ENCODE measurements at regions not wholly inside any gene's neighbourhood (a gene's known extent, or its start where the extent isn't known, plus 50 kb on each side); places are given as distances from the start of the nearest gene placed in this dataset.
"Not testable (repeated sequence)": the region's sequence is repeated elsewhere in the genome, so short reads cannot be mapped to it uniquely, and the experiment has no call there.

DNA sequence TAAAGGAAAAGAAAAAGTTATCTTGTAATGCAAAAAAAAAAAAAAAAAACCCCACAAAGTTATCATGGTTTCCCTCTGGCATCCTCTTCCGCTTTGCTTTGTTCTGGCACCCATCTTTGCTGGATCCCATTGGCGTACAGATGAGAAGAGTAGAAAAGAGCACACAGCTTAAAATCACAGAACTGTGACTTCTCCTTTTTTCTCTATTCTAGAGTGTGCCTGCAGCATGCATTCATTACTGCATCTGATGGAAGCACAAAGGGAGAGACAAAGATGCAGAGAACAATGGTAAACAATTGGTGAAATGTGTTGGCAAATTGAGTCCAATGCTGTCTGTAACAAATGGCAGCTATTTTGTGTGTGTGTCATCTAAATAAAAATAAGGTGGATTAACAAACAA is 440.8 kb upstream of the PIK3R1 start:
- no peak for DNase-seq (ENCODE audit: extremely low read depth, low read depth)
- TF ChIP-seq, protein P1, sequence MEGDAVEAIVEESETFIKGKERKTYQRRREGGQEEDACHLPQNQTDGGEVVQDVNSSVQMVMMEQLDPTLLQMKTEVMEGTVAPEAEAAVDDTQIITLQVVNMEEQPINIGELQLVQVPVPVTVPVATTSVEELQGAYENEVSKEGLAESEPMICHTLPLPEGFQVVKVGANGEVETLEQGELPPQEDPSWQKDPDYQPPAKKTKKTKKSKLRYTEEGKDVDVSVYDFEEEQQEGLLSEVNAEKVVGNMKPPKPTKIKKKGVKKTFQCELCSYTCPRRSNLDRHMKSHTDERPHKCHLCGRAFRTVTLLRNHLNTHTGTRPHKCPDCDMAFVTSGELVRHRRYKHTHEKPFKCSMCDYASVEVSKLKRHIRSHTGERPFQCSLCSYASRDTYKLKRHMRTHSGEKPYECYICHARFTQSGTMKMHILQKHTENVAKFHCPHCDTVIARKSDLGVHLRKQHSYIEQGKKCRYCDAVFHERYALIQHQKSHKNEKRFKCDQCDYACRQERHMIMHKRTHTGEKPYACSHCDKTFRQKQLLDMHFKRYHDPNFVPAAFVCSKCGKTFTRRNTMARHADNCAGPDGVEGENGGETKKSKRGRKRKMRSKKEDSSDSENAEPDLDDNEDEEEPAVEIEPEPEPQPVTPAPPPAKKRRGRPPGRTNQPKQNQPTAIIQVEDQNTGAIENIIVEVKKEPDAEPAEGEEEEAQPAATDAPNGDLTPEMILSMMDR (IDR thresholded peaks at IDR 0.05; ENCODE audit: low read depth, low read length) = no peak

DNA sequence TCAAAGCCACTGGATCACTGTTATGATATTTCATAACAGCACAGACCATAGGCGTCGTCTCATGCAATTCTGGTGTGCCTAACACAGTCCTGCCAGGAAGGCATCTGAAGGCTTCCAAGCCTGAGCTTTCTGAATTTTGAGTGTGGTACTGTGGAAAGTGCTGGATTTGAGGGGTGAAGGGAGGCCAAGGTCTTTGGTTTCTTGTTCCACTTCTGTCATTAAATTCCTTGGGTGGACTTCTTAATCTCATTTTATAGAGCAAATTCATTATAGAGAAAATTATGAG is 441.3 kb upstream of the PIK3R1 start:
- DNase-seq (ENCODE audit: extremely low read depth, low read depth) = no peak
- TF ChIP-seq, protein P1 (IDR thresholded peaks at IDR 0.05; ENCODE audit: low read depth, low read length) = no peak

DNA sequence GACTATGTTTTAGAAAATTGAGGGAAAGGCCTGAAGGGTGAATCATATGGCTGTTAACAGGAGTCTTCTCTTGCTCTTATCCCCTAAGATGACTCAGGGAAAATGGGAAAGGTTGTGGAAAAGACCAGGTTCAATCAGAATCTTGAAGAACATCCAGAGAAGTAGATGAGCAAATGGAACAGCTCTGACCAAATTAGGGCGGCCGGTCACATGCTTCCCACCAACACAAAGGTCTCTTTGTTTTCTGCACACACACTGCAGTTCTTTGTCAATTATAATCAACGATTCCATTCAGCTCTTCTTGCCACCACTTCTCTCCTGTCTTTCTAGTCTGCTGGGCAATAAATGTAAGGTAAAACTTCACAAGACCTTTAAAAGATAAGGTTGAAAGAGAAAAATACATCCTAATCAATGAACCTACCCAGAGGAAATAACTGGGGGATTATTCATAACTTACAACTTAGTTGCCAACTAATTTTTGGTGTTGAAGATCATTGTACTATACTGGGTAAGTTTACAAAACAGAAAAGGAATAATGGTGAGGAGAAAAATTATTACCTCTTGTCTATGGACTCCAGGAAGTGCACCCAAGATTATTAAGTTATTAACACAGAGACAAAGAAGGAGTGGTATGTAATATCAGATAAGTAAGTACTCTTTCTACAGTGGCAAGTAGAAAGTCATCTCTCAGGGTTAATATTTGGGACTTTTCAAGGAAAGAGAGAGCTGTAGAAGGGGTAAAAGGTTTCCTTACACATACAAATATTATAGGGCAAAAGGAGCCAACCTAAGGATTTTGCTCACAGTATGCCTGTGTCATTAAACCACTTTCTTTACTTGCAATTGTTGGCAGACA is 441.9 kb upstream of the PIK3R1 start:
- TF ChIP-seq, protein P1 (IDR thresholded peaks at IDR 0.05; ENCODE audit: low read depth, low read length) = no peak

DNA sequence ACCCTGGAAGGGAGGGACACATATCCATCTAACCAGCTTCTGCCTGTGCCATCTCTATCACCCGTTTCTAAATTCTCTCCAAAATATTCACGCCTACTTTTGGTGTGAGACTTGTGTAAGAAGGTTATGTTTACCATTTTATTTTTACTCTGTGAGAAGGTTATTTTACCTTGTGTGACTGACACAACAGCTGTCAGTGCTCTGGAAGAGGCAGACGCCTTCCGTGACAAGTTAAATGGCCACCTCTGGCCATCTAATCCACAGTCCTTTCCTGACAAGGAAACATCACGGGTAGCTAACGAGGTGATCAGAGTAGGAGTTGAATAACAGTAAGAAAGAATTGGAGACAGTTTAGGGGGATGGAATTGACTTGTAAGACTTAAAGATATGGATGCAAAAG is 443.8 kb upstream of the PIK3R1 start:
- DNase-seq (ENCODE audit: extremely low read depth, low read depth) = no peak
- TF ChIP-seq, protein P1 (IDR thresholded peaks at IDR 0.05; ENCODE audit: low read depth, low read length) = no peak

More for the DNA sequence above, 441.9 kb upstream of the PIK3R1 start:
- no peak for DNase-seq (ENCODE audit: extremely low read depth, low read depth)

GRCh38 chr5:67771221-67771620 is 444.3 kb upstream of the PIK3R1 start:
- no peak for DNase-seq (ENCODE audit: extremely low read depth, low read depth)

GRCh38 chr5:67770431-67771025 is 445.0 kb upstream of the PIK3R1 start:
- TF ChIP-seq, protein P1 (IDR thresholded peaks at IDR 0.05; ENCODE audit: low read depth, low read length) = no peak
- DNase-seq (ENCODE audit: extremely low read depth, low read depth) = no peak

More at GRCh38 chr5:67771221-67771620, 444.3 kb upstream of the PIK3R1 start:
- TF ChIP-seq, protein P1 (IDR thresholded peaks at IDR 0.05; ENCODE audit: low read depth, low read length) = no peak

- TF ChIP-seq, protein P1 (IDR thresholded peaks at IDR 0.05; ENCODE audit: low read depth, low read length) = no peak
- DNase-seq (ENCODE audit: extremely low read depth, low read depth) = no peak
Observed at GRCh38 chr5:67765697-67766096, 449.9 kb upstream of the PIK3R1 start.

- DNase-seq (ENCODE audit: extremely low read depth, low read depth) = not testable (repeated sequence)
Observed at GRCh38 chr5:67757771-67758170, 457.8 kb upstream of the PIK3R1 start.

Data from AG09319 (cell line).